GM12878 (cell line): ENCODE measurements at regions not wholly inside any gene's neighbourhood (a gene's known extent, or its start where the extent isn't known, plus 50 kb on each side); places are given as distances from the start of the nearest gene placed in this dataset.

Source experiments
- ATAC-seq: fragments of 200-7000 bp; cut with Tn5 transposase; 3 replicates; pipeline ENCODE4 v1.9.1; 2020; ENCODE audit warnings: mild to moderate bottlenecking, moderate library complexity
- BruUV-seq: library from RNA; stranded (reverse); fragments of 400-500 nt; replicated peaks from 2 replicates; lab custom pipeline; 2021; lab: Mats Ljungman, UMichigan
- CTCF ChIA-PET: fragments of 300-600 bp; sonication (Branson Sonifier 250); formaldehyde crosslinking; extraction: SDS; loops from one replicate; lab custom pipeline; 2021; ENCODE audit warnings: inconsistent platforms; lab: Yijun Ruan, JAX
- POLR2A ChIA-PET: fragments of 350-600 bp; formaldehyde crosslinking; extraction: SDS; loops from one replicate; lab custom pipeline; 2021; ENCODE audit warnings: inconsistent platforms; lab: Charles Lee
- RAD21 ChIA-PET: fragments of 300-600 bp; sonication (Branson Sonifier 250); formaldehyde crosslinking; loops from one replicate; lab custom pipeline; 2023; ENCODE audit warnings: antibody characterized with exemption; ENCODE audit not compliant: unreplicated experiment; lab: Charles Lee
- SMC1A ChIA-PET: fragments of 300-600 bp; sonication (Branson Sonifier 250); formaldehyde crosslinking; loops from one replicate; lab custom pipeline; 2023; ENCODE audit not compliant: unreplicated experiment, uncharacterized antibody; lab: Charles Lee
- DNase-seq: peaks from one replicate; pipeline ENCODE4 v3.0.0-alpha.2; 2011; ENCODE audit warnings: low read depth, low spot score
- FAIRE-seq: peaks from 3 replicates; lab custom pipeline; 2011; peaks lifted over from hg19 to GRCh38; lab: Jason Lieb, UNC
- H2AFZ ChIP-seq: 2 replicates; pipeline ENCODE4 v1.6.0; 2011; ENCODE audit warnings: low read depth, low read length, control low read depth; ENCODE audit not compliant: control insufficient read depth
- H3K27ac ChIP-seq: 2 replicates; pipeline ENCODE4 v1.5.1; 2011; ENCODE audit warnings: control low read depth; ENCODE audit not compliant: control insufficient read depth, insufficient read depth
- H3K27me3 ChIP-seq, 2 experiments: replicated peaks in 1 of 2; 2 replicates each; pipeline versions ENCODE4 v1.6.0 to v1.6.1; 2011; ENCODE audit warnings: low read length in 1 of 2; ENCODE audit not compliant: control insufficient read depth in 2 of 2, insufficient read depth in 2 of 2
- H3K36me3 ChIP-seq, 2 experiments: 2 replicates each; pipeline ENCODE4 v1.5.1; 2011; ENCODE audit warnings: low read length in 1 of 2; ENCODE audit not compliant: control insufficient read depth in 2 of 2, insufficient read depth in 2 of 2
- H3K4me1 ChIP-seq: 2 replicates; pipeline ENCODE4 v1.6.1; 2011; ENCODE audit warnings: mild to moderate bottlenecking, low read length, moderate library complexity, mixed read lengths; ENCODE audit not compliant: control insufficient read depth, insufficient read depth
- H3K4me2 ChIP-seq: 2 replicates; pipeline ENCODE4 v1.6.0; 2011; ENCODE audit warnings: control low read depth; ENCODE audit not compliant: control insufficient read depth, insufficient read depth
- H3K4me3 ChIP-seq: fragments of 200-600 bp; sonication (generic); 2 replicates; pipeline ENCODE4 v1.5.1; 2016
- H3K79me2 ChIP-seq: 2 replicates; pipeline ENCODE4 v1.6.0; 2011; ENCODE audit warnings: low read length; ENCODE audit not compliant: control insufficient read depth, insufficient read depth
- H3K9ac ChIP-seq: 2 replicates; pipeline ENCODE4 v1.8.0; 2011; ENCODE audit warnings: low read length, control low read depth, mixed read lengths; ENCODE audit not compliant: control insufficient read depth, insufficient read depth
- H3K9me3 ChIP-seq: replicated peaks from 3 replicates; pipeline ENCODE4 v1.5.1; 2011; ENCODE audit warnings: mild to moderate bottlenecking, low read length; ENCODE audit not compliant: control insufficient read depth, insufficient read depth
- H4K20me1 ChIP-seq: 2 replicates; pipeline ENCODE4 v1.6.0; 2011; ENCODE audit not compliant: control insufficient read depth, insufficient read depth
- GABPA ChIP-seq: IDR thresholded peaks from 2 replicates; pipeline ENCODE4 v1.6.1; 2014; ENCODE audit warnings: antibody characterized with exemption, low read depth, mild to moderate bottlenecking, inconsistent platforms
- MTA3 ChIP-seq: IDR thresholded peaks from 2 replicates; pipeline ENCODE4 v1.6.1; 2012; ENCODE audit warnings: low read length, inconsistent platforms, borderline replicate concordance
- PAX5 ChIP-seq: IDR thresholded peaks from 2 replicates; pipeline ENCODE4 v1.6.1; 2011; ENCODE audit warnings: low read depth, low read length, borderline replicate concordance
- SMC3 ChIP-seq: IDR thresholded peaks from 2 replicates; pipeline ENCODE4 v1.6.1; 2011; ENCODE audit warnings: low read length, improper control_type of control experiment, borderline replicate concordance
- ZBED1 ChIP-seq: IDR thresholded peaks from 2 replicates; pipeline ENCODE4 v1.6.1; 2016; ENCODE audit warnings: borderline replicate concordance
- WGBS: methylation state at CpG from one replicate; pipeline ENCODE4 v1.1.6; 2016; ENCODE audit warnings: low lambda C conversion rate; ENCODE audit not compliant: insufficient replicate concordance, insufficient coverage; ENCODE audit errors: missing lambda C conversion rate; 5-methylcytosine and 5-hydroxymethylcytosine counted together
- in situ Hi-C: fragments of 300-500 bp; cut with MboI; formaldehyde crosslinking; loops from 9 replicates; pipeline ENCODE4 v1.14.3; 2018; ENCODE audit warnings: mixed read lengths
- intact Hi-C: fragments of 100-400 bp; cut with micrococcal nuclease; formaldehyde crosslinking; loops from one replicate; pipeline ENCODE4 v1.14.2; 2022; ENCODE audit not compliant: unreplicated experiment
- TF ChIP-seq, protein P1 (sequence below): IDR thresholded peaks from 2 replicates; pipeline ENCODE4 v1.6.1; 2011; ENCODE audit warnings: mild to moderate bottlenecking, low read depth, low read length, moderate library complexity; ENCODE audit not compliant: insufficient replicate concordance

DNA sequence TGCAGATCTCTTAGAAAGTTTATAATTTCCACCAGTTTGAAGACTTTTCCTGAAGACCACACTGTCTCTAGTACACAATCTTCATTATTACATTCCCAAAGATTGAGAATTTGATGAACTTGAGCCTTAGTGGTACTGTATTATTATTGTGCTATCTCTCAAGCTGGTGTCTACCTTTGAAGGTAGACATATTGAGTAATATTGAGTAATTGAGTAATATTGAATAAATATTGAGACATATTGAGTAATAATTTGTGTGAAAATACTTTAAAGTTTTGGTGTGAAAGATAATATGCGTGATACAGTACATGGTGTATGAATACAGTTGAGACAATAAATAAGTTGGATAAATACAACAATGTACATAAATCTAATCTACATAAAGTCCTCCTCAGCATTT is 613.1 kb upstream of the ADGRL2 start:
- BruUV-seq: no TSS peak
- Histone ChIP-seq H3K36me3 (no peaks in the 10 kb centered on the region), H3K4me3 (no peak overlapping the region), H3K79me2 (no peaks in the 10 kb centered on the region), H2AFZ (no peak overlapping the region), H3K4me1 (no peaks in the 10 kb centered on the region), H3K27me3 (no peaks in the 10 kb centered on the region), H4K20me1 (no peaks in the 10 kb centered on the region), H3K9me3 (no peaks in the 10 kb centered on the region), H3K4me2 (no peak overlapping the region), H3K27ac (no peak overlapping the region), H3K9ac (no peak overlapping the region)
- DNase-seq (no peak), ATAC-seq (no peak), FAIRE-seq (no peak)
- POLR2A ChIA-PET: no interaction called here
- intact Hi-C loops (no loop called here), in situ Hi-C loops (no loop called here)
- WGBS: 100% methylated on average over 1 of the region's 1 CpG
- SMC1A ChIA-PET: no interaction called here
- RAD21 ChIA-PET: interaction anchor here (0.7 kb wide), 1 partner anchor 33 kb away, joined by 3 read pairs; no protein-coding TSS in a partner anchor
- TF ChIP-seq MTA3 (no peak), GABPA (no peak), PAX5 (no peak), SMC3 (no peak)
- TF ChIP-seq, protein P1, sequence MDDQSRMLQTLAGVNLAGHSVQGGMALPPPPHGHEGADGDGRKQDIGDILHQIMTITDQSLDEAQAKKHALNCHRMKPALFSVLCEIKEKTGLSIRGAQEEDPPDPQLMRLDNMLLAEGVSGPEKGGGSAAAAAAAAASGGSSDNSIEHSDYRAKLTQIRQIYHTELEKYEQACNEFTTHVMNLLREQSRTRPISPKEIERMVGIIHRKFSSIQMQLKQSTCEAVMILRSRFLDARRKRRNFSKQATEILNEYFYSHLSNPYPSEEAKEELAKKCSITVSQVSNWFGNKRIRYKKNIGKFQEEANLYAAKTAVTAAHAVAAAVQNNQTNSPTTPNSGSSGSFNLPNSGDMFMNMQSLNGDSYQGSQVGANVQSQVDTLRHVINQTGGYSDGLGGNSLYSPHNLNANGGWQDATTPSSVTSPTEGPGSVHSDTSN: no peak
- CTCF ChIA-PET: no interaction called here

DNA sequence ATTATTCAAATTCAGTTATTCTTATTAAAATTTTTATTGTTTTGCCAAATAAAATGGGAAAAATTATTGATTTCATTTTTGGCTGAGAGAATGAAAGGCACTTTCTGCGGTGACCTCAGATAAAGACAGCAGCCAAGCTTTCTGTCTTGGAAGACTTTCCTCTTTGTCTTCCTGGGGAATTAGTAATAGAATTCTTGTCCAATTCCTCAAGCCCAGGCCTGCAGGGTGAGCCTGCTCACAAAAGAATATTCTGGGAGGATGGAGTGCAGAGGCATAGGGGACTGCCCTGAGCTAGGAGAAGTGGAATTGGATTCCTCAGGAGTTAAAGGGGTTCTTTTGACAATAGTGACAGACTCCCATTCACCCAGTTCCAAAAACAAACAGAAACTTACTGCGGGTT is 614.5 kb upstream of the ADGRL2 start:
- no peak overlapping the region for H3K4me3 ChIP-seq
- no peaks in the 10 kb centered on the region for H3K9me3 ChIP-seq
- H3K36me3 ChIP-seq: no peaks in the 10 kb centered on the region
- H3K27ac ChIP-seq: no peak overlapping the region
- ChIA-PET RAD21 (no interaction called here), SMC1A (no interaction called here), CTCF (interaction anchor here (0.8 kb wide), 1 partner anchor 9 kb away, joined by 3 read pairs; no protein-coding TSS in a partner anchor), POLR2A (no interaction called here)
- DNase-seq (no peak), ATAC-seq (no peak), FAIRE-seq (no peak)
- no TSS peak for BruUV-seq
- no peak overlapping the region for H3K9ac ChIP-seq
- TF ChIP-seq ZBED1: no peak
- H3K4me1 ChIP-seq: no peaks in the 10 kb centered on the region
- in situ Hi-C loops (no loop called here), intact Hi-C loops (no loop called here)
- no peaks in the 10 kb centered on the region for H3K79me2 ChIP-seq
- no peaks in the 10 kb centered on the region for H4K20me1 ChIP-seq
- 89% methylated on average over 2 of the region's 2 CpGs for whole genome bisulfite sequencing
- H3K4me2 ChIP-seq: no peak overlapping the region
- H2AFZ ChIP-seq: no peak overlapping the region
- H3K27me3 ChIP-seq: no peaks in the 10 kb centered on the region
